ENCODE measurements at regions not wholly inside any gene's neighbourhood (a gene's known extent, or its start where the extent isn't known, plus 50 kb on each side); places are given as distances from the start of the nearest gene placed in this dataset.

DNA sequence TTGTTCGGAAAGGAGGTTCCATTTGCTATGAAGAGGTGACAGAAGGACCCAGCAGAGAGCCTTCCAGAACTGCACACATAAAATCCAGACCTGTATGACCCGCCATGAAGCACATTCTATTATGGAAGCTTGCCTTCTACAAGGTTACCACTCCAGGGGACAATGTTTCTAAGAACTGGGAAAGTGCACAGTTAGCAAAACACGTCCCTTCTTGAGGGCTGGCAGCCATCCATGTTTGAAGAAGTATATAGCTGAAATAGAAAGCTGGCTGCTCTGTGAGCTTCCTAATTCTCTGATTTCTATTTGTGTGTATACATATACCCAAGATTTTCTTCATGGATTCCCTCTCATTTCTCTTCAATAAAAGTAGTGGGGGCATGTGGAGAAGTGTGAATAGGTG is 74.6 kb downstream of the CNTN3 start:
- Histone ChIP-seq H3K9me3 (ENCODE audit: insufficient read depth, low read depth) (no peaks in the 10 kb centered on the region), H4K20me1 (ENCODE audit: insufficient read depth) (no peaks in the 10 kb centered on the region), H3K4me3 (no peak overlapping the region), H3K27ac (no peak overlapping the region), H3K9me2 (ENCODE audit: insufficient read depth) (no peaks in the 10 kb centered on the region; the same call in 1 of the 2 replicates), H3K4me1 (replicated peaks; ENCODE audit: insufficient read depth) (no peaks in the 10 kb centered on the region), H3K79me2 (ENCODE audit: low read depth) (no peaks in the 10 kb centered on the region), H3K36me3 (ENCODE audit: low read depth) (no peaks in the 10 kb centered on the region), H3K27me3 (ENCODE audit: insufficient read depth, low read depth) (no peaks in the 10 kb centered on the region), H3K4me2 (no peak overlapping the region), H2AFZ (no peak overlapping the region), H3F3A (ENCODE audit: insufficient read depth, low read depth) (no peaks in the 10 kb centered on the region)
- no peak for DNase-seq
- no TSS peak for BruUV-seq (replicated peaks)
- TF ChIP-seq CTCF (conservative IDR thresholded peaks at IDR 0.05) (no peak), EZH2 (IDR thresholded peaks at IDR 0.05; ENCODE audit: low read depth) (no peak)
- ChIA-PET POLR2A (ENCODE audit: unreplicated experiment) (no interaction called here), CTCF (no interaction called here)
- intact Hi-C loops (cut with micrococcal nuclease; ENCODE audit: unreplicated experiment): no loop called here

- Histone ChIP-seq H3K36me3 (ENCODE audit: low read depth) (no peaks in the 10 kb centered on the region), H3K27me3 (ENCODE audit: insufficient read depth, low read depth) (no peaks in the 10 kb centered on the region), H3K9me2 (ENCODE audit: insufficient read depth) (no peaks in the 10 kb centered on the region), H3K4me1 (replicated peaks; ENCODE audit: insufficient read depth) (no peaks in the 10 kb centered on the region), H3F3A (ENCODE audit: insufficient read depth, low read depth) (no peaks in the 10 kb centered on the region), H3K4me3 (no peak overlapping the region), H3K4me2 (no peak overlapping the region), H4K20me1 (ENCODE audit: insufficient read depth) (no peaks in the 10 kb centered on the region), H3K9me3 (ENCODE audit: insufficient read depth, low read depth) (no peaks in the 10 kb centered on the region), H3K79me2 (ENCODE audit: low read depth) (no peaks in the 10 kb centered on the region), H2AFZ (no peak overlapping the region), H3K27ac (no peak overlapping the region)
- POLR2A ChIA-PET (ENCODE audit: unreplicated experiment): no interaction called here
- no peak for TF ChIP-seq CTCF (conservative IDR thresholded peaks at IDR 0.05)
- no peak for TF ChIP-seq EZH2 (IDR thresholded peaks at IDR 0.05; ENCODE audit: low read depth)
- DNase-seq: no peak
- intact Hi-C loops (cut with micrococcal nuclease; ENCODE audit: unreplicated experiment): no loop called here
- CTCF ChIA-PET: no interaction called here
- no TSS peak for BruUV-seq (replicated peaks)
These were observed 75.8 kb downstream of the CNTN3 start for GRCh38 chr3:74538669-74539068.

DNA sequence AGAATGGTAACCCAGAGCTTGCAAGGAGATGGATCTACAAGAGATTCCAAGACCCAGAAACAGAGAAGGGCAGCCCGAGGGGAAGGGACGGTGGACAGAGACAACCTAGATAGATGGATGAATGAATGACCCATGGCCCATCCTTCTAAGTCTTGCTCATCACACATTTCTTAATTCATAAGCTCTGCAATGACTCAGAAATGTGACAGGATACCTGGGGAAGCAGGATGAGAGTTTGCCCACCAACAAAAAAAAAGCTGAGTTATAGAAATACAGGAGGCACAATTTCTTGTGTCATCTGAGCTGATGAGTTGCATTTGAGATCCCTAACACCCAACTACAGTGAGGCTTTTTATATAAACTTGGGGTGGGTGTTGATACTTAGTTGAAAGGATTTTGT is 76.6 kb downstream of the CNTN3 start:
- H3K9me2 ChIP-seq (ENCODE audit: insufficient read depth): no peaks in the 10 kb centered on the region
- H3K27ac ChIP-seq: no peak overlapping the region
- H3F3A ChIP-seq (ENCODE audit: insufficient read depth, low read depth): no peaks in the 10 kb centered on the region
- no peaks in the 10 kb centered on the region for H3K27me3 ChIP-seq (ENCODE audit: insufficient read depth, low read depth)
- intact Hi-C loops (cut with micrococcal nuclease; ENCODE audit: unreplicated experiment): no loop called here
- H3K9me3 ChIP-seq (ENCODE audit: insufficient read depth, low read depth): no peaks in the 10 kb centered on the region
- no peak overlapping the region for H3K4me3 ChIP-seq
- ChIA-PET CTCF (no interaction called here), POLR2A (ENCODE audit: unreplicated experiment) (no interaction called here)
- no peak overlapping the region for H3K4me2 ChIP-seq
- no peak overlapping the region for H2AFZ ChIP-seq
- no peak for DNase-seq
- H3K79me2 ChIP-seq (ENCODE audit: low read depth): no peaks in the 10 kb centered on the region
- no peaks in the 10 kb centered on the region for H3K36me3 ChIP-seq (ENCODE audit: low read depth)
- H4K20me1 ChIP-seq (ENCODE audit: insufficient read depth): no peaks in the 10 kb centered on the region
- no peaks in the 10 kb centered on the region for H3K4me1 ChIP-seq (replicated peaks; ENCODE audit: insufficient read depth)
- TF ChIP-seq CTCF (conservative IDR thresholded peaks at IDR 0.05) (no peak), EZH2 (IDR thresholded peaks at IDR 0.05; ENCODE audit: low read depth) (no peak)
- BruUV-seq (replicated peaks): no TSS peak

Data from PC-9 (cell line).